Stimulated activated CD4-positive, alpha-beta T cell treated with anti-CD3 and anti-CD28 coated beads, Interleukin-4, amount 100 ng/mL, for 24 hours (primary cell): ENCODE measurements at regions not wholly inside any gene's neighbourhood (a gene's known extent, or its start where the extent isn't known, plus 50 kb on each side); places are given as distances from the start of the nearest gene placed in this dataset.
"Not testable (repeated sequence)": the region's sequence is repeated elsewhere in the genome, so short reads cannot be mapped to it uniquely, and the experiment has no call there.

Experiments
- DNase-seq: peaks from one replicate; pipeline ENCODE4 v3.0.0-alpha.2; 2020

DNA sequence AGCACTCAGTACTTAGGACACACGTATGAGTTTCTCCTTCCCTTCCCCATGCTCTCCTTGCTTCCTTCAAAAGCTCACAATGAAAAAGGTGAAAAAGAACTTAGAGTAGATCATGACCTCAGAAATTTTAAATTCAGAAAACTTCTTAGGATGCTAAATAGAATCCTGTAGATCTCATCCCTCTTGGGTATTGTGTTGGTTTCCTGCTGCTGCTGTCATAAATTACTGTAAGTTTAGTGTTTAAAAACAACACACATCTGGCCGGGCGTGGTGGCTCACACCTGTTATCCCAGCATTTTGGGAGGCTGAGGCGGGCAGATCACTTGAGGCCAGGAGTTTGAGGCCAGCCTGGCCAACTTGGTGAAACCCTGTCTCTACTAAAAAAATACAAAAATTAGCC lies 106.9 kb downstream of the SOCS6 start:
- not testable (repeated sequence) for DNase-seq

DNA sequence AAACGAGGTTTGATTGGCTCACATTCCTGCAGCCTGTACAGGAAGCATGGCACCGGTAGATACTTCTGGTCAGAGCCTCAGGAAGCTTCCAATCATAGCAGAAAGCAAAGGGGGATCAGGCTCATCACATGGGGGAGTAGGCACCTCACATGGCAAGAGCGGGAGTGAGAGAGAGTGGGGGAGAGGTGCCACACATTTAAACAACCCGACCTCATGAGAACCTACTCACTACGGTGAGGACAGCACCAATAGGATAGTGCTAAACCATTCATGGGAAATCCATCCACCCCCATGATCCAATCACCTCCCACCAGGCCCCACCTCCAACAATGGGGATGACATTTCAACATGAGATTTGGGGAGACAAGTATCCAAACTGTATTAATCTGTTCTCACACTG lies 105.8 kb downstream of the SOCS6 start:
- DNase-seq, result no peak

DNA sequence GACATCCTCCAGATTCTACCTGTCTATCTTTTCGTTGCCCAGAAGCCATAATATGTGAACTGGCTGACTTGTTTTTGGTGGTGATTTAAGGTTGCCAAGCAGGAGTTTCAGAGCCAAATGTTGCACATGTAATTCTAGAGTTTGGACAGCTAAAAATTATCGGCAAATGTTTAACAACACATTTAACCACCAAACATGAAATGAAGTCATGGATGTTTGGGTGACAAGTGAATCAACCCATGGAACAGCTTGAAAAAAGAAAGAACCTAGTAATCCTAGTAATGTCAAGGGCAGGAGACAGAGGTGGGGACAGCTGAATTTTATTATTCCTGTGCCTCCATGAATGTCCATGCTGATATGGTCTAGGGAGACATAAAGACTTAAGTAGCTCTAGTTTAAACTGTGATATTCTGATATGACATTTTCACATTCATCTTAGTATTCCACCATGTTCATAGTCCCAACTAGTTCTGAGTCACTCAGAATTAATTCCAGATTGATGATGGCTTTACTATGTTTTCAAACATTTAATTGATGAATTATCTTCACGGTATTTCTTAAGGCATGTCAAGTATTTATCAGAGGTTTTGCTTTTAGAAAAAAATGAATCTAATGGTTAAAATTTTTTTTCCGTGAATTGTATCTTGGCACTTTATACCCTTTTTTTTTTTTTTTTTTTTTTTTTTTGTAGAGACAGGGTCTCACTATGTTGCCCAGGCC lies 101.7 kb downstream of the SOCS6 start:
- DNase-seq, result no peak

DNA sequence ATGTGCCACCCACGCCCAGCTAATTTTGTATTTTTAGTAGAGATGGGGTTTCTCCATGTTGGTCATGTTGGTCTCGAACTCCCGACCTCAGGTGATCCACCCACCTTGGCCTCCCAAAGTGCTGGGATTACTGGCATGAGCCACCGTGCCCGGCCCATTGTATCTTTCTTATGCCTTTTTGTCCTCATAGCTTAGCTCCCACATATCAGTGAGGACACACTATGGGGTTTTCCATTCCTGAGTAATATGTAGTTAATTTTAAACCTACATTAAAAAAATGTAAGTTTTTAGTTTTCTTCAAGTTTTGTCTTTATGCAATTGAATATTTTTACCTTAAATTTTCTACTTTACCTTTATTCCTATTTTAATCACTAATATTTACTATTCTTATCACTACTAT lies 100.2 kb downstream of the SOCS6 start:
- DNase-seq, result not testable (repeated sequence)

DNA sequence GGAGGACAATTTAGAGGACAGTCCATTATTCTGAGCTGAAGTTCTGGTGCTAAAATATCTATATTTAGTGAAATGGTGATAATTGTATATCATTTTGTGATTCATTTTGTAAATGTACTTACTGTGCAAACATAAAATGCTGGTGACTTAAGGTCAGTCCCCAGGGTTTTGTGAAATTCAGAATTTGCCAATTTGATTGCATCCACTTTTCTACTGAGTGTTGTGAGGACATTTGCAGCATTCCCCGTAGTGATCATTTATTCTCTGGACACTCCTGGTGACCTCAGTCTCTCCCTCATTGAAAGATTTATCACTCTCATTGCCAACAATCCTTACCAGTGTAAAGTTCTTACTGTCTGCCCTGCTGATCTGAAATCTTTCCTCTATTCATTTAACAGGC lies 98.2 kb downstream of the SOCS6 start:
- DNase-seq, result no peak

DNA sequence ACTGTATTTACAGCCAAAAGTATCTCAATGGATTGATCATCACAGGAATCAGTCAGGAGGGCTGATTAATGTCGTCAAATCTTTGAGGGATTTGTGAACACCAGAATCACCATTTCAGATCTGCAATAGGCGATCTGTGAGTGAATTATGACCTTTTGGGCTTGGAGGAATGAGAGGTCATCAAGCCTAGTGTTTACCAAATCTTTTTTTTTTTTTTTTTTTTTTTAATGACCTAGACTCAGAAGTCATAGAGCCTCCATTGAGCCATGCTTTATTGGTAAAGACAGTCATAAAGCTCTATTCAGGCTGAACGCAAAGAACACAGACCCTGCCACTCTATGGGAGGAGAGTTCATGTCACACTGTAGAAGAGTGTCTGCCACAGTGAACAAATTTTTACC lies 97.7 kb downstream of the SOCS6 start:
- DNase-seq, result no peak

GRCh38 chr18:70385474-70385873 lies 96.6 kb downstream of the SOCS6 start:
- no peak for DNase-seq

DNA sequence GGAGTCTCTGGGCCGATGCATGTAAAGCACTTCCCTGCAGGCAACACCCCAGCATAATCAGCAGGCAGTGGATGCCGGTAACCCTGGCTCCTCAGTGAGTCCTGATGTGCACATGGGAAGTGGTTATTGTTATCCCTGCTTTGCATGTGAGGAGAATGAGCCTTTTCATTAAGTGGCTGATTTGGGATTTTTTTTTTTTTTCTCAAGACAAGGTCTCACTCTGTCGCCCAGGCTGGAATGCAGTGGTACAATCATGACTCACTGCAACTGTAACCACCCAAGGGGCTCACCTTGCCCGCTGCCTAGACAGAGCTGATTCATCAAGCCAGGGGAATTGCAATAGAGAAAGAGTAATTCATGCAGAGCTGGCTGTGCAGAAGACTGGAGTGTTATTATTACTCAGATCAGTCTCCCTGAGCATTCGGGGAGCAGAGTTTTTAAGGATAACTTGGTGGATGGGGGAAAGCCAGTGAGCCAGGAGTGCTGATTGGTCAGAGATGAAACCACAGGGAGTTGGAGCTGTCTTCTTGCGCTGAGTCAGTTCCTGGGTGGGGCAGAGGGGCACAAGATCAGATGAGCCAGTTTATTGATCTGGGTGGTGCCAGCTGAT lies 95.4 kb downstream of the SOCS6 start:
- DNase-seq, result no peak

GRCh38 chr18:70382992-70383717 lies 94.3 kb downstream of the SOCS6 start:
- no peak for DNase-seq

DNA sequence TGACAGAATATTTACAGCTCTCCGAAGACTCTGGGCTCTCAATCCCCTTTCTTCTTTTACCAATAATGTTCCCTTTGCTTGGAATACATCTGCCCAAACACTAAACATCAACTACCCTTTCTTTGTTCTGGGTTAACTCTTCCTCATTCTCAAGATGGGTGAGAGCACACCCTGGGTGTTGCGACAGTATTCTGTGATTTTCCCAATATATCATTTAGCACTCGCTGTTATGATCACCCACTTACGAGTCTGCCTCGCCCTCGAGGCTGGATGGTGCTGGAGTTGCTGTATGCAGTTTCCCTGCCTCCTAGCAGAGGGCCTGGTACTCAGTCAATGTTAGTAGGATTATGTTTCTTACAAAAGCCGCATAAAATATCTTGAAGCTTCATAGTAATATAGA lies 93.2 kb downstream of the SOCS6 start:
- no peak for DNase-seq

DNA sequence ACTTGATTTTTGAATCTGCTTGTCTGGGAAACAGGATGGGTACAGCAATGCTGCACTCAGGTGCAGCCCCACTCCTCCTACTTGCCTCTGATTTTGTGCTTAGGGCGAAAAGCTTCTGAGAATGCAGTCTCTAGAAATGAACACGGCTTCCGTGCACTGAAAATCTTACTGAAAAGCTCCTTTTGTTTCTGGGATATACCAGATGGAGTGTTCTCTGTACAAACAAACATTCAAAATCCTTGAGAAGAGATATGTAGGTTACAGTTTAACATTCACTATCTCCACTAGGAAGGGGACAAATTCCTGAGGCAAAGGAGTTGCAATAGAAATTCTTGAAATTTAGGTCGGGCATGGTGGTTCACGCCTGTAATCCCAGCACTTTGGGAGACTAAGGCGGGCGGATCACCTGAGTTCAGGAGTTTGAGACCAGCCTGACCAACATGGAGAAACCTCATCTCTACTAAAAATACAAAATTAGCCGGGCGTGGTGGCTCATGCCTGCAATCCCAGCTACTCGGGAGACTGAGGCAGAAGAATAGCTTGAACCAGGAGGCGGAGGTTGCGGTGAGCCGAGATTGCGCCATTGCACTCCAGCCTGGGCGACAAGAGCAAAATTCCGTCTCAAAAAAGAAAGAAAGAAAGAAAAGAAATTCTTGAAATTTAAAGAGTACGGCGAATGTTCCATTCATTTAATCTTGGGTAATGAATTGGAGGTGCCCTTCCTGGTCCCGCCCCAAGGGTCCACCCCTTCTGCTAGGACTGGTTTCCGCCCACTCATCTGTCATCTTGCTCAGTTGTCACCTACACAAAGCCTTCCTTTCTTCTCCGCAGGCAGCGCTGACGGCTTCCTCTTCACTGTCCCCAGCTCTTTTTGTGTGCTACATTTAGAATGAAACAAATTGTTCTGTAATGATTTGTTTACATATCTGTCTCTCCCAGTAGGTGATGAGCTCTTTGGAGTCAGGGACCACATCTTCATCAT lies 92.4 kb downstream of the SOCS6 start:
- no peak for DNase-seq
